Loucy (cell line): ENCODE measurements at regions not wholly inside any gene's neighbourhood (a gene's known extent, or its start where the extent isn't known, plus 50 kb on each side); places are given as distances from the start of the nearest gene placed in this dataset.

ENCODE experiments used
- H2AFZ ChIP-seq: fragments of 200-600 bp; sonication (generic); 2 replicates; pipeline ENCODE4 v1.6.0; 2016; ENCODE audit warnings: antibody characterized with exemption, mild to moderate bottlenecking, low read length, moderate library complexity
- H3F3A ChIP-seq: fragments of 200-600 bp; 2 replicates; pipeline ENCODE4 v1.6.0; 2016; ENCODE audit warnings: antibody characterized with exemption, low read depth, mild to moderate bottlenecking
- H3K27me3 ChIP-seq: fragments of 200-600 bp; sonication (generic); 2 replicates; pipeline ENCODE4 v1.6.1; 2014; ENCODE audit warnings: low read length, mild to moderate bottlenecking; ENCODE audit not compliant: insufficient read depth, poor library complexity, severe bottlenecking
- H3K36me3 ChIP-seq: fragments of 200-600 bp; sonication (generic); 2 replicates; pipeline ENCODE4 v1.6.1; 2016; ENCODE audit warnings: low read length; ENCODE audit not compliant: insufficient read depth
- H3K4me1 ChIP-seq: fragments of 200-600 bp; sonication (generic); 2 replicates; pipeline ENCODE4 v1.5.1; 2014; ENCODE audit warnings: low read length, mild to moderate bottlenecking; ENCODE audit not compliant: insufficient read depth, poor library complexity, severe bottlenecking
- H3K4me2 ChIP-seq: fragments of 200-600 bp; sonication (generic); 2 replicates; pipeline ENCODE4 v1.6.0; 2014; ENCODE audit warnings: antibody characterized with exemption, low read length, low read depth, mild to moderate bottlenecking; ENCODE audit not compliant: poor library complexity, severe bottlenecking
- H3K4me3 ChIP-seq: fragments of 200-600 bp; sonication (generic); 2 replicates; pipeline ENCODE4 v1.5.1; 2014; ENCODE audit warnings: low read length, mild to moderate bottlenecking, mixed read lengths; ENCODE audit not compliant: poor library complexity, severe bottlenecking
- H3K79me2 ChIP-seq: fragments of 200-600 bp; sonication (generic); 2 replicates; pipeline ENCODE4 v1.6.1; 2014; ENCODE audit warnings: low read length; ENCODE audit not compliant: insufficient read depth
- H3K9ac ChIP-seq: fragments of 200-600 bp; sonication (generic); 2 replicates; pipeline ENCODE4 v1.6.0; 2014; ENCODE audit warnings: mild to moderate bottlenecking, low read depth, low read length, moderate library complexity; ENCODE audit not compliant: poor library complexity, severe bottlenecking
- H3K9me2 ChIP-seq: fragments of 200-600 bp; sonication (generic); replicated peaks from 2 replicates; pipeline ENCODE4 v1.6.1; 2016; ENCODE audit warnings: low read depth, low read length, mixed read lengths
- H3K9me3 ChIP-seq: fragments of 200-600 bp; sonication (generic); 2 replicates; pipeline ENCODE4 v1.6.1; 2014; ENCODE audit warnings: mild to moderate bottlenecking, antibody characterized with exemption, low read length, low read depth; ENCODE audit not compliant: insufficient read depth
- H4K20me1 ChIP-seq: fragments of 200-600 bp; sonication (generic); 2 replicates; pipeline ENCODE4 v1.6.0; 2014; ENCODE audit warnings: antibody characterized with exemption, low read length, mild to moderate bottlenecking; ENCODE audit not compliant: insufficient read depth, poor library complexity, severe bottlenecking
- EZH2phosphoT487 ChIP-seq: fragments of 200-600 bp; IDR thresholded peaks from 2 replicates; pipeline ENCODE4 v1.6.1; 2018; ENCODE audit warnings: antibody characterized with exemption, mild to moderate bottlenecking, moderate library complexity, borderline replicate concordance
- TF ChIP-seq, protein P1 (sequence below): fragments of 200-600 bp; sonication (generic); conservative IDR thresholded peaks from 2 replicates; pipeline ENCODE4 v1.5.1; 2014; ENCODE audit warnings: mild to moderate bottlenecking, antibody characterized with exemption, low read length

DNA sequence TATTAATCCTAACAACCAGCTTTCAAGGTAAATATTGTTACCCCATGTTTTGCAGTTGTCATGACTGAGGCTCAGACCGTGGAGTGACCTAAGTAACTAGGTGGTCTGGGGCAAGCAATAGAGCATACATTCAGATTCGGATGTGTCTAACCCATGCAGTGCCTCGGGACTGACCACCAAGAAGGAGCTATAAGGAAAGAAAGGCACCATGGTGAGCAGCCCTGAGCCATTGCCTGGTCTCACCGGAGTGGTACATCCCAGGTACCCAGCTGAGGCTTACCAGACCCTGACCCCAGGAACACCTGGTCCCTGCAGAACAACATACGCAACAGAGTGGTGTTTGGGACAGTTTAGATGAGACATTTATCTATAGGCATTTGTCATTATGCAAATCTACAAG, 175.5 kb upstream of the ZMIZ1 start:
- peaks cover 14% of the 10 kb centered on the region for H3K4me1 ChIP-seq
- no peaks in the 10 kb centered on the region for H3K36me3 ChIP-seq
- no peaks in the 10 kb centered on the region for H3K27me3 ChIP-seq
- TF ChIP-seq EZH2phosphoT487 = no peak
- TF ChIP-seq, protein P1, sequence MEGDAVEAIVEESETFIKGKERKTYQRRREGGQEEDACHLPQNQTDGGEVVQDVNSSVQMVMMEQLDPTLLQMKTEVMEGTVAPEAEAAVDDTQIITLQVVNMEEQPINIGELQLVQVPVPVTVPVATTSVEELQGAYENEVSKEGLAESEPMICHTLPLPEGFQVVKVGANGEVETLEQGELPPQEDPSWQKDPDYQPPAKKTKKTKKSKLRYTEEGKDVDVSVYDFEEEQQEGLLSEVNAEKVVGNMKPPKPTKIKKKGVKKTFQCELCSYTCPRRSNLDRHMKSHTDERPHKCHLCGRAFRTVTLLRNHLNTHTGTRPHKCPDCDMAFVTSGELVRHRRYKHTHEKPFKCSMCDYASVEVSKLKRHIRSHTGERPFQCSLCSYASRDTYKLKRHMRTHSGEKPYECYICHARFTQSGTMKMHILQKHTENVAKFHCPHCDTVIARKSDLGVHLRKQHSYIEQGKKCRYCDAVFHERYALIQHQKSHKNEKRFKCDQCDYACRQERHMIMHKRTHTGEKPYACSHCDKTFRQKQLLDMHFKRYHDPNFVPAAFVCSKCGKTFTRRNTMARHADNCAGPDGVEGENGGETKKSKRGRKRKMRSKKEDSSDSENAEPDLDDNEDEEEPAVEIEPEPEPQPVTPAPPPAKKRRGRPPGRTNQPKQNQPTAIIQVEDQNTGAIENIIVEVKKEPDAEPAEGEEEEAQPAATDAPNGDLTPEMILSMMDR = no peak
- no peak overlapping the region for H3K9ac ChIP-seq
- no peak overlapping the region for H3K4me2 ChIP-seq
- no peaks in the 10 kb centered on the region for H3K9me2 ChIP-seq
- H3K9me3 ChIP-seq = no peaks in the 10 kb centered on the region; the same call in 1 of the 2 replicates
- no peaks in the 10 kb centered on the region for H3K79me2 ChIP-seq
- no peaks in the 10 kb centered on the region for H3F3A ChIP-seq
- H2AFZ ChIP-seq = no peak overlapping the region
- H4K20me1 ChIP-seq = no peaks in the 10 kb centered on the region
- no peak overlapping the region for H3K4me3 ChIP-seq

DNA sequence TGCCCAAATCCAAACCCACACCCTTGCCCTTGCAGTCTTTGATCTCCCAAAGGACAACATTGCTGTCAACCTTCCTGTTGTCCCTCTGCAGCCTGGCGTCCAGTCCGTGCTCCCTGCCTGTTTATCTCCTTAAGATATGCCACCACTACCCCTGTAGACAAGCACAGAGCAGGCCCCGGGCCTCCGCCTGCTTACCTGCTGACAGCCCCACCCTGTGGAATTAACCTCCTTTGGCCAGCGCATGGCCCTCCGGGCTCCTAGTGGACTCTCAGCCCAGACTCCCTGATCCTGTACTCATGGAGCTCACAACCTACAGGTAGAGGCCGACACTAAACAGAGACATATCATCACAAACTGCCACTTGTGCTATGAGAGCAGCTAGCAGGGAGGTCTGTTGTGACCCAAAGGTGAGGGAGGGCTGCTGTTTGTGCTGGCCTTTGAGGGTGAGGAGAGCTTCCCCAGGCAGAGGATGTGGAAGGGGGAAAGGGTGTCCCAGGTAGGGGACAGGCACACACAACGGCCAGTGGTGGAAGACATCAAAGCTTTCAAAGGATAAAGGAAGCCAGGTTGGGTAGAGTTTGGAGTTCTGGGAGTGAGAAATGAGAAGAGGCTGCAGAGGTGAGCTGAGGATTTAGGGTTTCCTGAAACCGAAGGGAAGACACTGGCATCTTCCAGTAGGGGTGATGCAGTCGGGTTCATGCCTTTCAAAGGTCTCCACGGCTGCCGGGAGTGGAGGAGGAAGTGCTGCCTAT, 174.5 kb upstream of the ZMIZ1 start:
- H3K9me2 ChIP-seq = no peaks in the 10 kb centered on the region
- H3K4me2 ChIP-seq = no peak overlapping the region
- H3K36me3 ChIP-seq = no peaks in the 10 kb centered on the region
- no peaks in the 10 kb centered on the region; the same call in 1 of the 2 replicates for H3K9me3 ChIP-seq
- H3K4me3 ChIP-seq = no peak overlapping the region
- H4K20me1 ChIP-seq = no peaks in the 10 kb centered on the region
- no peaks in the 10 kb centered on the region for H3K79me2 ChIP-seq
- no peak overlapping the region for H3K9ac ChIP-seq
- peaks cover 14% of the 10 kb centered on the region for H3K4me1 ChIP-seq
- H3F3A ChIP-seq = no peaks in the 10 kb centered on the region
- H3K27me3 ChIP-seq = no peaks in the 10 kb centered on the region
- no peak overlapping the region for H2AFZ ChIP-seq
- TF ChIP-seq EZH2phosphoT487 = no peak
- TF ChIP-seq, protein P1 = no peak

DNA sequence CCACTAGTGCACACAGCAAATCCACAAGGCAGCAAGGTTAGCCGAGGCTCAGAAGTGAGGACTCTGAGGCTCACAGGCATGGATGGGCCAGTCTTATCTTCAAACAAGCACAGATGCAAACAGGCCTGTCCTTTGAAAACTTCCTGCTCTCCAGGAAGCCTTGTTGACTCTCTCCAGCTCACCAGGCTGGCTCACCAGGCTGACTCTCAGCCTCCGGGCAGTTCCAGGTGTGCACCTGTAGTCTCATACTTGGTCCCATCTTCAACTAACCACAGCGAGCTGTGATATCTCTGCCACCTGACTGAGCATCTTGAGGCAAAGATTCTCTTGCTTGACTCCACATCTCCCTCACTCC, 173.9 kb upstream of the ZMIZ1 start:
- no peaks in the 10 kb centered on the region; the same call in 1 of the 2 replicates for H3K9me3 ChIP-seq
- H3K4me2 ChIP-seq = no peak overlapping the region
- no peak overlapping the region for H3K9ac ChIP-seq
- no peak overlapping the region for H3K4me3 ChIP-seq
- no peaks in the 10 kb centered on the region for H3K27me3 ChIP-seq
- H3K4me1 ChIP-seq = peaks cover 14% of the 10 kb centered on the region
- H4K20me1 ChIP-seq = no peaks in the 10 kb centered on the region
- H2AFZ ChIP-seq = no peak overlapping the region
- H3F3A ChIP-seq = no peaks in the 10 kb centered on the region
- no peak for TF ChIP-seq EZH2phosphoT487
- TF ChIP-seq, protein P1 = no peak
- no peaks in the 10 kb centered on the region for H3K9me2 ChIP-seq
- H3K79me2 ChIP-seq = no peaks in the 10 kb centered on the region
- H3K36me3 ChIP-seq = no peaks in the 10 kb centered on the region
